A673 (cell line): ENCODE measurements at regions not wholly inside any gene's neighbourhood (a gene's known extent, or its start where the extent isn't known, plus 50 kb on each side); places are given as distances from the start of the nearest gene placed in this dataset.
"Not testable (repeated sequence)": the region's sequence is repeated elsewhere in the genome, so short reads cannot be mapped to it uniquely, and the experiment has no call there.

Source experiments
- BruUV-seq: library from RNA; stranded (reverse); fragments of 400-500 nt; replicated peaks from 2 replicates; lab custom pipeline; 2021; lab: Mats Ljungman, UMichigan
- CTCF ChIA-PET: fragments of 300-600 bp; sonication (Branson Sonifier 250); formaldehyde crosslinking; loops from one replicate; lab custom pipeline; 2022; ENCODE audit warnings: antibody characterized with exemption; lab: Charles Lee
- POLR2A ChIA-PET: fragments of 300-600 bp; sonication (Branson Sonifier 250); formaldehyde crosslinking; loops from one replicate; lab custom pipeline; 2022; ENCODE audit warnings: antibody characterized with exemption; ENCODE audit not compliant: low non-redundant PET; lab: Charles Lee
- DNase-seq: peaks from one replicate; pipeline ENCODE4 v3.0.0-alpha.2; 2015; ENCODE audit warnings: low spot score
- H3K27ac ChIP-seq: fragments of 200-600 bp; sonication (generic); 2 replicates; pipeline ENCODE4 v1.5.1; 2016; ENCODE audit warnings: mixed run types, low read depth, mild to moderate bottlenecking, mixed read lengths, antibody characterized with exemption, low read length; ENCODE audit not compliant: poor library complexity, severe bottlenecking
- H3K27me3 ChIP-seq: fragments of 200-600 bp; sonication (generic); replicated peaks from 2 replicates; pipeline ENCODE4 v1.6.1; 2017; ENCODE audit warnings: mixed run types, low read depth, mild to moderate bottlenecking, mixed read lengths, antibody characterized with exemption, low read length; ENCODE audit not compliant: insufficient read depth, poor library complexity
- H3K36me3 ChIP-seq: fragments of 200-600 bp; sonication (generic); 2 replicates; pipeline ENCODE4 v1.6.1; 2016; ENCODE audit warnings: mixed run types, mild to moderate bottlenecking, mixed read lengths, antibody characterized with exemption, low read length; ENCODE audit not compliant: insufficient read depth, poor library complexity, severe bottlenecking
- H3K4me1 ChIP-seq: fragments of 200-600 bp; sonication (generic); 2 replicates; pipeline ENCODE4 v1.6.1; 2017; ENCODE audit warnings: mixed run types, mild to moderate bottlenecking, mixed read lengths, antibody characterized with exemption, low read length; ENCODE audit not compliant: insufficient read depth, poor library complexity, severe bottlenecking
- H3K4me3 ChIP-seq: fragments of 200-600 bp; sonication (generic); 2 replicates; pipeline ENCODE4 v1.5.1; 2016; ENCODE audit warnings: low read depth, mixed run types, mild to moderate bottlenecking, mixed read lengths, low read length; ENCODE audit not compliant: poor library complexity, severe bottlenecking
- H3K9me3 ChIP-seq: fragments of 200-600 bp; sonication (generic); 2 replicates; pipeline ENCODE4 v1.6.1; 2016; ENCODE audit warnings: mixed run types, low read depth, mild to moderate bottlenecking, mixed read lengths, antibody characterized with exemption, low read length; ENCODE audit not compliant: poor library complexity, severe bottlenecking
- CTCF ChIP-seq: fragments of 300-800, 200-600 bp; sonication (generic); conservative IDR thresholded peaks from 2 replicates; pipeline ENCODE4 v1.5.1; 2017; ENCODE audit warnings: low read depth, mild to moderate bottlenecking, antibody characterized with exemption, low read length, moderate library complexity, mixed read lengths
- EZH2 ChIP-seq: fragments of 200-600 bp; sonication (generic); IDR thresholded peaks from 2 replicates; pipeline ENCODE4 v1.6.1; 2017; ENCODE audit warnings: borderline replicate concordance, low read depth, mild to moderate bottlenecking, mixed read lengths, antibody characterized with exemption, low read length; ENCODE audit not compliant: poor library complexity, severe bottlenecking
- intact Hi-C: fragments of 100-400 bp; cut with micrococcal nuclease; formaldehyde crosslinking; loops from one replicate; pipeline ENCODE4 v1.10.0; 2022; ENCODE audit not compliant: unreplicated experiment

GRCh38 chr15:79740561-79740960 is 156.3 kb downstream of the MTHFS start:
- H3K27me3 ChIP-seq, result no peaks in the 10 kb centered on the region
- H3K36me3 ChIP-seq, result no peaks in the 10 kb centered on the region
- H3K4me1 ChIP-seq, result no peaks in the 10 kb centered on the region
- H3K9me3 ChIP-seq, result no peaks in the 10 kb centered on the region
- BruUV-seq, result no TSS peak
- intact Hi-C loops, result no loop called here
- DNase-seq, result no peak
- CTCF ChIA-PET, result no interaction called here
- no peak overlapping the region for H3K27ac ChIP-seq
- TF ChIP-seq CTCF, result no peak
- no peak for TF ChIP-seq EZH2
- no peak overlapping the region for H3K4me3 ChIP-seq
- POLR2A ChIA-PET, result no interaction called here

GRCh38 chr15:79743032-79743431 is 153.8 kb downstream of the MTHFS start:
- no peaks in the 10 kb centered on the region for H3K9me3 ChIP-seq
- no TSS peak for BruUV-seq
- H3K36me3 ChIP-seq, result no peaks in the 10 kb centered on the region
- TF ChIP-seq CTCF, result no peak
- no peak for TF ChIP-seq EZH2
- DNase-seq, result no peak
- H3K27ac ChIP-seq, result no peak overlapping the region
- H3K27me3 ChIP-seq, result no peaks in the 10 kb centered on the region
- CTCF ChIA-PET, result no interaction called here
- POLR2A ChIA-PET, result no interaction called here
- no peak overlapping the region for H3K4me3 ChIP-seq
- intact Hi-C loops, result no loop called here
- no peaks in the 10 kb centered on the region for H3K4me1 ChIP-seq

GRCh38 chr15:79744485-79744884 is 152.3 kb downstream of the MTHFS start:
- peak; percentile 21 for DNase-seq
- CTCF ChIA-PET, POLR2A ChIA-PET, intact Hi-C loops, H3K27me3 ChIP-seq, BruUV-seq, H3K36me3 ChIP-seq, H3K27ac ChIP-seq, H3K4me3 ChIP-seq, H3K9me3 ChIP-seq, H3K4me1 ChIP-seq: not testable (repeated sequence)

GRCh38 chr15:79756365-79756764 is 140.4 kb downstream of the MTHFS start:
- Histone ChIP-seq H3K4me3 (no peak overlapping the region), H3K36me3 (no peaks in the 10 kb centered on the region), H3K27ac (no peak overlapping the region), H3K4me1 (no peaks in the 10 kb centered on the region), H3K27me3 (no peaks in the 10 kb centered on the region), H3K9me3 (no peaks in the 10 kb centered on the region)
- CTCF ChIA-PET, result no interaction called here
- BruUV-seq, result no TSS peak
- no peak for DNase-seq
- TF ChIP-seq EZH2 (no peak), CTCF (no peak)
- POLR2A ChIA-PET, result no interaction called here
- intact Hi-C loops, result no loop called here
